ENCODE measurements at regions not wholly inside any gene's neighbourhood (a gene's known extent, or its start where the extent isn't known, plus 50 kb on each side); places are given as distances from the start of the nearest gene placed in this dataset.
"Not testable (repeated sequence)": the region's sequence is repeated elsewhere in the genome, so short reads cannot be mapped to it uniquely, and the experiment has no call there.

DNA sequence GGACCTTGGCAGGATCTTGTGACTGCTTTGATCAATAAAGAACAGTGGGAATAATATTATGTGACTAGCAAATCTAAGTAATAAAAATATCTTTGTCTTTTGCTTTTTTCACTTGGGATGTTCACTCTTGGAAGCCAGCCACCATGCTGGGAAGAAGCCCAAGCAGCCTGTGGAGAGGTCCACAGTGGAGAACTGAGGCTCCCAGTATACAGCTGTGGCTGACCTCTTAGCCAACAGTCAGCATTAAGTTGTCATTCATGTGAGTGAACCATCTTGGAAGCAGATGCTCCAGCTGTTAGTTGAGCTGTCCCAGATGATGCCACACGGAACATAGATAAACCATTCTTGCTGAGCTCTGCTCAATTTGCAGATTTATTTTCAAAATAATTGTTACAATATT, 160.0 kb downstream of the OSR1 start:
- DNase-seq: no peak

DNA sequence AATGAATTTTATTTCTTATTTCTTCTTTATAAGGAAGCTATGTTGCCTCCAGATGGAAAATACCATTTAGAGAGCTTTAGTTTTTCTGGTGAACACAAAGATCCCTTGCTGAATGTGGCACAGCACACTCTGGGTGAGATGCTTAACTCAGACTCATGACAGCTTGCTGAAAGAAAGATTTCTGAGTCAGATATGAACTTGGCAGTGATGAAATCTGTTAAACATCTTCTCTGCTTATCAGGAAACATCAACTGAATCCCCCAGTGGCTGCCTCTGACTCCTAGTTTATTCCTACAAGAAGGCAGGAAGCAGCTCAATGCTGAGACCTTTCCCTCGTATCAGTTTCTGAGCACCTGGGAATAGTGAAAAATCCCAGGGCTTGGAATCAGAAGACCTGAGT, 162.8 kb downstream of the OSR1 start:
- no peak for DNase-seq

DNA sequence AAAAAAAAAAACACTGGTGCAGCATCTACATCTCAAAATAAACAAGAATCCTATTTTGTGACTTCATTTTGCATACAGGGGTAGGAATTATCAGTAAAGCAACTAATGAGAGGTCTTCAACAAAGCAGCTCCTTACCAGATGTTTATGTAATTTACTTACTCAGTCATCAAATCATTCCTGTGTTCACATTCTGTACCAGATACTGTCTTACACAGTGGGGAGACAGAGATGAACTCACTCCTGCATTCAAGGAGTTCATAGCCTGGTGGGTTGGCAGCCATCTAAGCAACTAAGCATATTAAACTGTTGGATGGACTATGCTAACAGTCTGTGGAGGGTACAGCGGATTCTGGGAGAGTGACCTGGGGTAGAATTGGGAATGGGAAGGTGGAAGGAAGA, 169.0 kb downstream of the OSR1 start:
- no peak for DNase-seq

DNA sequence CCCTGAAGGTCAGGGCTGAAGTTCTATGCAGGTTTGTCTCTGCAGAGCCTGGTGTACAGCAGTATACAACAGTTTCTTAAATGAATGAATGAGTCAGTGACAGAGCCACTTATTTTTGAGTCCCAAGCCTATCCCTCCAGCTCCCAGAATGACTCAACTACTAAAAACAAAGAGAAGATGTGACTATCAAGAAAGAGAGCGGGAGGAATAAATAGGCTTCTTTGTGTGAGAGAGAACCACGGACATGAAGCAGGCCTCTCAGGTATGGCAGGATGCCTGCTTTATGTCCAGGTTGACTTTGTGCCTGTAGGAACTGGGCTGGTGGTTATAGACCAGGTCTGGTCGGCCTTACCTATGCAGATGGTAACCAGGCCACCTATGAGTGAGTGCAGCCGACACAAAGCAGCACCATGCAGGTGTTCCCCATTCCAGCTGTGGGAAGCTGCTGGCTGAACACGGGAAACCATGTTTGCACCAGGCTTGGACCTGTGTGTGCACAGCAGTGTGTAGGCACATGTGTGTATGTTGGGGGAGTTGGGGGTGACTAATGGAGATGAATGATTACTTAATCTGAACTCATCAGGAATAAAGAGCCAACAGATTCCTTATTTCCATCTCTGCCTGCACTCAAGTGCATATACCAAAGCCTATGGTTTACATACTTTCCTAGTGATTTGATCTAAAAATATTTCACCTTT, 171.0 kb downstream of the OSR1 start:
- no peak for DNase-seq

DNA sequence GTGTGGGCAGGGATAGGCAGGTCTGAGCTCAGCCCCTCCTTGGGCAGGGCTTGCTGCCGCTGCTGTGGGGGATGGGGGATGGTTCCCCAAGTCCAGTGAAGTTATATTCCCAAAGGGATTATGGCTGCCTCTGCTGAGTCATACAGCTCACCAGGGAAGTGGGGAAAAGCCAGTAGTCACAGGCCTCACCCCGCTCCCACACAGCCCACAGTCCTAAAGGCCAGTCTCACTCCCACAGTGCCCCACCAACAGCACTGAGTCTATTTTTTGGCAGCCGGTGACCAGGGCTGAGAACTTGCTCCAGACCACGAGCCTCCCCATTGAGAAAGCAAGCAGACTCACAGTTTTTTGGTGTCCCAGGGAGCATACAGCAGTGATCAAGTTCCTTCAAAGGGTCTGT, 173.3 kb downstream of the OSR1 start:
- DNase-seq: no peak

DNA sequence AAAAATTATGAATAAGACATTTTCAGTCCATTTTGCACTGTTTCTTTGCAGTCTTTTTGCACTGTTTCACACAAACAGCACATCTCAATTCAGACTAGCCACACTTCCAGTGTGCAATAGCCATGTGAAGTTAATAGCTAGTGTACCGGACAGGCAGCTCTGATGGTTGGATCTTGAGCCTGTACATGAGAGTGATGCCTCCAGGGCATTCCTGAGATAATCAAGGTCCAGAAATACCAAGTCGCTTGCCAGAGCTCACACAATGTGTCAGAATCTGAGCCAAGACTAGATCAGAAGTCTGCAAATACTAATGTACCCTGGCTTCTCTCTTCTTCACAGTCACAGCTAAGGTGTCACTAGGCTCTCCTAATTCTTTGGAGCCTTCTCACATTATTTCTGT, 180.2 kb downstream of the OSR1 start:
- DNase-seq: no peak

DNA sequence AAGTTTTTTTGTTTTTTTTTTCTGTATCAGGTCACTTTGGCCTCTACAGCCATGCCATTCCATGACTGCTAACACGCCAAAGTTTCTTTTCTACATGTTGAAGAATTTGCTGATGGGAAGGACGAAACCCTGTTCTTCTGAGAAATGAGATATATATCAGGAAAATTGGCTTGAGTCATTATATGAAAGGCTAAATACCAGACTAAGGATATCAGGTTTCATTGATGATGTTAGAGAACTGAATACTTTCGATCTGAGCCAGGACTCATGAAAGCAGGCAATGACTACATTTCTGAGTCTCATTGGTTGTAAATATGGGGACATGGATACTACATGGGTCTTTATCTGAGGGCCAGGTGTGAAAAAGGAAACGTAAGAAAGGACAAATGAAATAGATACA, 181.4 kb downstream of the OSR1 start:
- no peak for DNase-seq

DNA sequence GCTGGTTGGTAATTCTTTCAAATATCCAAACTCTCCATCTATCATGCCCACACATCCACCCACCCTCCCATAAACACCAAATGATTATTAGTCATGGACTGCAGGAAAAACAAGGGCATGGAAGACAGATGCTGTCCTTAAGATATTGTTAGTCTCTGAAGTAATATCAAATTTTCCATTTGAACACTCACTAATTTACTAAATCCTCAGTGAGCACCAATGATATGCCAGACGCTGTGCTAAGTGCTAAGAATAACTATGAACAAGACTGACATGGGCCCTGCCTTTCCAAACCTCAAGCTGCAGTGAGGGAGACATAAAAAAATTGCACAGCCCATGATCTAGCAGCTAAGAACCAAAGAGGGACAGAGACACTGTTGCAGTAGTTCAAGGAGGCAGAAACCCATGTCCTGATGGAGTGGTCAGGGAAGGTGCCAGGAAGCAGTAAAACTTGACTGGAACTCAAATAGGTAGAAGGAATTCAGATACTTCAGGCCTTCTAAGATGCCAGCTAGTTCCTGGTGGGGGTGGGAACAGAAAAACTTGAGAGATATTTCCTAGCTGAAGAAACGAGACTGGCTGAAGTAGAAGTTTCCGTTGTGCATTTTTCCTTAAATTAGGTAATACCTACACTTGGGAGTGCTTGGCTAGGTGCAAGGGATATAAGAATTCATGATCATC, 182.1 kb downstream of the OSR1 start:
- no peak for DNase-seq

DNA sequence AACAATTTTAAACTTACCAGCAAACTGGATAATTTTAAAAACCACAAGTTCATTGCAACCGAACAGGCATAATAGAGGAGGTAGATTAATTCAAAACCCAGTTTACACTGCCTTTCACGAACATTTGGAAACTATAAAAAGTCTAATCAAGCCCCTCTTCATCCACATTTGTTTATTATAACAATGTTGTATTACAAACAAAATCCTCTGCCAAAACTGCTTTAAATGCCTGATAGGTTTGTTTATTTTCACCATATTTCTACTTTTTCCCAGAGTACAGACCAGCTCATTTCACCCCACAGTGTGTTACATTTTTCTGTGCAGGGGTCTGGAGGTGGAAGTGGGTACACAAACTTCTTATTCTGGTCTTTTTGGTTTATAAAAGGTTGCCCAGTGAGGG, 184.2 kb downstream of the OSR1 start:
- no peak for DNase-seq

DNA sequence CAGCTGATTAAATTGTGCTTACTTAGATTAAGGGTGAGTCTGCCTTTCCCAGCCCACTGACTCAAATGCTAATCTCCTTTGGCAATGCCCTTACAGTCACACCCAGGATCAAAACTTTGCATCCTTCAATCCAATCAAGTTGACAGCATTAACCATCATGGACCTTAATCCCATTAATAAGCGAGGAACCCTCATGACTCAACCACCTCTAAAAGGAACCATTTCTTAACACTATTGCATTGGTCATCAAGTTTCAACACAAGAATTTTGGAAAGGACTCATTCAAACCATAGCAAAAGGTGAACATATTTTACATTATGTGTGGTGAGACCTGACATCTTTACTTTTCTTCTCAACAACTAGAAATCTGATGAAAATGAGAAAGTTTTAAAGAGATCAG, 187.0 kb downstream of the OSR1 start:
- no peak for DNase-seq

DNA sequence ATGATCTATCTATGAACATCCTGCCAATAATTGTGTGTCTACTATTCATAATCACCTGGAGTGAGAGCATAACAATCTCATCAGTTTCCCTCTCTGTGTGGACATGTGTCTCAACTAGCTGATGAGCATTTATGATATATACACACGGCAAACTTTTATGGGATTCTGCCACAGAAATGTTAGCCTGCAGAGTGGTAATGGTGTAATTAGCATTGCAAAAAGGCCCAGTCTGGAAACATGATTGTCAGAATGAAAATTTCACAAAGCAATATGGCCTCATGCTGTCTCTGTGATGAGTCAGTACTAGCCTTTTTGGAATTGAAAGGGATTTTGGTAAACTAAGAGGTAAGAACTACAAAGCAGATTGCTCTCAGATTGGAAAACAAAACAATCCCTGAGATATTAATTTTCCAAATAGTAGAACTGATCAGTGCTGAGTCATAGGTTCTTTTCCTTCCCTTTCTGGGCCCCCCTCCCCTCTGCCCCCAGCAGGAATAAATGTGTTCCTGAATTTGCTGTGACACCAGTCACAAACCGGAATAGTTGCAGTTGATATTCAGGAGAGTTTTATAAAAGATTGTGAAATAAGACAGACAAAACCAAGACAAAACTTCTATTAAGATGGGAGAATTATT, 189.2 kb downstream of the OSR1 start:
- no peak for DNase-seq

DNA sequence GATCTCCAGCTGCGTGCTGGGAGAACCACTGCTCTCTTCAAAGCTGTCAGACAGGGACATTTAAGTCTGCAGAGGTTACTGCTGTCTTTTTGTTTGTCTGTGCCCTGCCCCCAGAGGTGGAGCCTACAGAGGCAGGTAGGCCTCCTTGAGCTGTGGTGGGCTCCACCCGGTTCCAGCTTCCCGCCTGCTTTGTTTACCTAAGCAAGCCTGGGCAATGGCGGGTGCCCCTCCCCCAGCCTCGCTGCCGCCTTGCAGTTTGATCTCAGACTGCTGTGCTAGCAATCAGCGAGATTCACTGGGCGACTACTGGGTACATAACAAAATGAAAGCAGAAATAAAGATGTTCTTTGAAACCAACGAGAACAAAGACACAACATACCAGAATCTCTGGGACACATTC, 194.3 kb downstream of the OSR1 start:
- not testable (repeated sequence) for DNase-seq

DNA sequence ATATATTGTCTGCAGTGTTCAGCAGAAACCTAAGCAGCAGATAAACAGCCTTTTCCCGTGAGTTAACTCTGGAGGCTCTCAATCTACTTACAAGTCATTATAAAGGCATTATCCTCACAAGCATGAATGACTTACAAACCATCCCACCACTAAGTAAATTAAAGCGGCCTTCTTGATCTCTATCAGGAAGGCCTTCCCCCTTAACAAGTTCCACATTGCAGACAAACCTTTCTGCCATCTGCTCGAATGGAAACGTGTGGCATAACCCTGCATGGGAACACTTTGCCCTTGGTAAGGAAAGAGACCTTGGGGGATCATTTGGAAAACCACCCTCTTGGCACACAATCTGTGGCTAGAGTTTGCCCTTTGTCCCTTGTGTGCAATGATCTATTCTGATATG, 199.5 kb downstream of the OSR1 start:
- no peak for DNase-seq

DNA sequence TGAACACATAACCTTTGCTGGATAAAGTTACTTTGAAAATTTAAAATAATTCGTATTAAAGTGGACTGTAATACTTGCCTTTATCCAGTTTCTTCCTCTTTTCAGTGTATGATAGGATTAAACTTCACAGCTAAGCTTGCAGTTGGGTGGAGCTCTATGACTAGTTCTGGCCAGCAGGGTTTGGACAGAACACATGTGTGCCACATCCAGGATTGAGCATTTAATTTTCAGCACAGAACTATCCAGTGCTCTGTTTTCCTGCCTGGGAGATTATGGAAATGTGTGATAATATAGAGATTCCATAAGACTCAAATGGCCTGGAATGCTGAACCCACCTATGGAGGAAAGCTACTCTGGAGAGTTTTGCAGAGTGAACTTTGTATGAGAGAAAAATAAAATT, 200.2 kb downstream of the OSR1 start:
- no peak for DNase-seq

DNA sequence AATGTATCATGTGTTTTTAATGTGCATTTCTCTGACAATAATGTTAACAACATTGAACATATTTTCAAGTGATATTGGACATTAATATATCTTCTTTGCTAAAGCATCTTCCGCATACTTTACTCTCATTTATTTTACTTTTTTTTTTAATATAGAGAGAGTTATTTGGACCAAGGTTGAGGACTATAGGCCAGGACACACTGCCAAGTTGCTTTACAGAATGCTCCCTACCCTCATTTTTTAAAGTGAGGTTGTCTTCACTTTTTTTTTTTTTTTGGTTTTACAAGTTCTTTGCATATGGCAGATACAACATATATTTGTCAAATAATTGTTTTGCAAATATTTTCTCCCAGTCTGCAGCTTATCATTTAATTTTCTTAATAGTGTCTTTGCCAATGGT, 201.8 kb downstream of the OSR1 start:
- DNase-seq: no peak

DNA sequence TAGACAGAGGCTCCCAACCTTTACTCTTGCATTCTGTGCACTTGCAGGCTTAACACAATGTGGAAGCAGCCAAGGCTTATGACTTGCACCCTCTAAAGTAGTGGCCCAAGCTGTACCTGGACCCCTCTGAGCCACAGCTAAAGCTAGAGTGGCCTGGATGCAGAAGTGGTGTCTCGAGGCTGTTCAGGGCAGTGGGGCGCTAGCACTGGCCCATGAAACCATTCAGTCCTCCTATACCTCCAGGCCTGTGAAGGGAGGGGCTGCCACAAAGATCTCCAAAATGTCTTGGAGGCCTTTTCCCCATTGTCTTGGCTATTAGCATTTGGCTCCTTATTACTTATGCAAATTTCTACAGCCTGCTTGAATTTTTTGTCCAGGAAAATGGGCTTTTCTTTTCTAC, 207.7 kb downstream of the OSR1 start:
- DNase-seq: no peak

DNA sequence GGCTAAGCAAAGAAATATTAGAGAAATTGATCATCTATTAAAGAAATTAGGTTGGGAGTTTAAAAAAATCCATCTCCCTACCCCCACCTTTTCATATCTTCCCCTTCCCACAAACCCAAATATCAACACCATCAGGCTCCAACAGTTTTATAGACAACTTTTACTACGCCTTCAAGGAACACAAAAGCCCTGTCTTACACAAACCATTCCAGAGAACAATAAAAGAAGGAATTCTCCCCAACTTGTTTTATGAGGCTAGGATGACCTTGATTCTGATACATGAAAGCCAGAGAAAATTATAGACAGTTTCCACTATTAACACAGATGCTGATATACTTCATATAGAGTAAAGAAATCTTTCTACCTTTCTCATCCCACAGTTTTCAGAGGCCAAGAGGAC, 211.6 kb downstream of the OSR1 start:
- no peak for DNase-seq

DNA sequence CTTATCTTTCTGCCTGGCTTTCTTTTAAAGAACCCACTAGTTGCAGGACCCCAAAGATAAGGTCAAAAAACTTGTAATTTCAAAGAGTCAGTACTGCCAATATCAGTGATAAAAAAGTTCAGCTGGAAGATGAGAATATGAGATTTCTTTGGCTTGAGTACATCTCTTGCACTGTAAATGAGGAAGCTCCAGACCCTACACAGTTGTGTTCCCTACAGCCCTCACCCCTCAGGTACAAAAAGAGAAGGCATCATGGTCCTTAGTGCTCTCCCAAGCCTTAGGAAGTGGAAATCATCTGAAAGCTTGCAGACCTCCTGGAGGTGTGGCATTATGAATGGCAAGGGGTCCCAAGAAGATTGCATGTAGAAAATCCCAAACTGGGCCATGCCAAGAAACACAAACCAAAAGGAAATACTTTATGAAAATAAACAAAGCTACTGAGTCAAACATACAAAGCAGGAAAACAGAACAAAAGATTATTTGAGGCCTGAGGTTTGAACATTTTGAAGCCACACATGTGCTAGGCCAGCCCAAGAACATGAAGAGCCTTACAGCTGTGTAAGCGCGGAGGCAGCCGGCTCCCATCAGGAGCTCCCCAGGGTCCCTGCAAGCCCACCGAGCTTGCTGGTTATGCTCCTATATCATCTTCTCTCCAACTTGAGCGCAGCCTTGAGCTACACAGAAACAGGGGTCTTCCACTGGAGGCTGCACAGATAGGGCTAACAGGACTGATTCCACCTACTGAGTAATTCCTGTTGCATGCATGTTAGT, 217.0 kb downstream of the OSR1 start:
- no peak for DNase-seq

DNA sequence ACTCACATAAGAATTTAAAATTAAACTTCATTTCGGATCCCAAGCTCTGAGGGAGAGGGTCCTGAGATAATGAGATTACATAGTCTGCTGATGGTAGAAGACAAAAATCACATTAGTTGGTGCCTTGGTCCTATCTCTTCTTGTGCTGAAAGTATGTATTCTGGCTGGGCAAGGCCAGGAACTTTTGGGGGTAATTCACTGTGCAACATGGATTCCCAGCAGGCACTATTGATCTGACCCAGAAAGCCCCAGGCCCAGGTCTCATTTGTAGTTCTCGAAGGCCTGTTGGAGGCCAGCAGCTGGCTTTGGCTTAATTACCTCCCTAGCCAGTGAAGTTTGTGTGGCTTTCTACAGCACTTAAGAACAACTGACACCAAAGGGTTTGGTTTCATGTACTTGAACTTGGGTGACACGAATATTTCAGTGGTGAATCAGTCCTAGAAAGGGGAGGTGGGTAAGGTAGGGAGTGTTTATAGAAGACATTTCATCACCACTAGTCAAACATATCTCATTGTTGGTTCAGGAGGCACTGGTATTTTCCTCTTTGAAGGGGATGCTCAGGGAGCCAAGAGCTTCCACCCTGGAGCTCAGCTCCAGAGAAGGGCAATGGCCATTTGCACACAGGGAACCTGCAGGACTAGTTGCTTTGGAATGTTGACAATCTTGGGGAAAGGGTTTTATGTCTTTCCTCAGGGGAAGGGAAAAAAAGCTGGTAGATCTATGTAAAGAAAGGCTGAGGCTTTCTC, 217.8 kb downstream of the OSR1 start:
- no peak for DNase-seq

DNA sequence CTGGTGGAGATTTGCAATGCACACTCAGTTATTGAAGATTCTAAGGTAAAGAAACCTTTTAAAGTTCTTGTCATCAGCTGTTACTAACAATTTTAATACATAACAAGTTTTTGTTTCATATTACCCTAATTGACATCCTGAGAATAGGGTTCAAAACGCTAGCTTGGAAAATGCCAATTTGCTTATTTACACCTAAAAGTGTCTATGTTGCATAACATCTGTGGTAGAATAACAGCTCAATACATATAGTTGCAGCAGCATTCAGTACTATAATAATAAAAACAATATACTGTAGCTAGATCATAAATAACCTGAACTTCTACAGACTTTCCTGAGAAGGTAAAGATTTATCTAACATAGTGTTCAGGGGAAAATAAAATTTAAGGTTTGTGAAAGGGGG, 219.0 kb downstream of the OSR1 start:
- no peak for DNase-seq

DNA sequence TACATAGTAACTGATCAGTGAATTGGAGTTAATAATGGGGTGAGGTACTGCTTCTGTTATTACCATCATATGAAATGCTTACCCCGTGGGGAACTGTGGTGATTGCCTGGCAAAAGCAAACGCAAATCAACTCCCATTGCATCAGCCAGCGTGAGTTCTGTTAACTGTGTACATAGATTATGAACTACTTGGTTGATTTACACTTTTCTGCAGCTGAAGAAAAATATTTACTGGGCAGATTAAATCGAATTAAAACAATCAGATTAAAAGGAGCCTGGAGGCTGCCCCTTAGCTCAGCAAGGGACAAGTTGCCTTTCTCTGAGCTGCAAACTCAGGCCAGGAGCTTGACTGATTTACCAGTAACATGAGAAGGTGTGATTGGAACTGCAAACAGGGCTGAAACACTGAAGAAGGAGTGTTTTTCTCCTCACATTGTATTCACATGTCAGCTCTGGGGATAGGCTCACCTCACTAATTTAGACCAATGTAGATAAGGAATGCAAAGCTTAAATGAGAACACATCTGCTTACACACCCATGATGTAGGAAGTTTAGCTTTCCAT, 220.1 kb downstream of the OSR1 start:
- DNase-seq: no peak

DNA sequence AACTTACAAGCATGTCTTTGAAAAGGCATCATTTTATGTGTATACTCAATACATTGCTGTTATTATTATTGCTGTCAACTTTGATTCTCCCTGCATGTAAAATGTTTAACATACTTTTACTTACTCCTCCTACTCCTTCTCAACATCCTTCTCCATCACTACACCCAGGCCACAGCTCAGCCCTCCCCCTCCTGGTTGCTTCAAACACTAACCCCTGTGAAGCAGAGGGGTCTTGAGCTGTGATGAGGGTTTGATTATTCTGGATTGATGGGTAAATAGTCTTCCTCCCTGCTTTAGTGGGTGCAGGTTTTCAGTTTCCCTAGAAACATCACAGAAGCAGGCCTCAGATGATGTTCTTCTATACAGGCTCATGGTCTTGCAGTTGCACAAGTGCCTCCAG, 221.0 kb downstream of the OSR1 start:
- no peak for DNase-seq

DNA sequence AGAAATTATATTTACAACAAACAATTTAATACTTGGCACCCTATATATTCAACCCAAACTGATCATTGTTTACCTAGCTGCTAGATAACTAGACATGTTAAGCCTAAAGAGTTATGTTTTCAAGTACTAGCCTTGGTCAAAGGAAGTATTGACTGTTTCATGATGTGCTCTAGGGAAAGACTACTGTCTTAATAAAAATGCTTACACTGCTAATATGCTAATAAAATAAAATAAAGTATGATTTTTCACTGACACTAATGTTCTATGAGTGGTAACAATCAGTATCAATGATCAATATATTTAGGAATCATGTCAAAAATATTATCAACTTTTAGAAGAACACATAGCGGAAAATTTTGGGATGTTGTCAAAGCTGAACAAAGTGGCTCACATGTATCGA, 225.5 kb downstream of the OSR1 start:
- DNase-seq: no peak
